RWPE2 (cell line): ENCODE measurements at regions not wholly inside any gene's neighbourhood (a gene's known extent, or its start where the extent isn't known, plus 50 kb on each side); places are given as distances from the start of the nearest gene placed in this dataset.
"Not testable (repeated sequence)": the region's sequence is repeated elsewhere in the genome, so short reads cannot be mapped to it uniquely, and the experiment has no call there.

ENCODE experiments used
- ATAC-seq: fragments of 200-7000 bp; cut with Tn5 transposase; 3 replicates; pipeline ENCODE4 v1.9.1; 2021; ENCODE audit warnings: low read depth
- DNase-seq: peaks from one replicate; pipeline ENCODE4 v3.0.0-alpha.2; 2020; ENCODE audit warnings: low spot score
- H3K27ac ChIP-seq: fragments of 450-650 bp; 2 replicates; pipeline ENCODE4 v1.5.1; 2017; ENCODE audit warnings: mild to moderate bottlenecking; ENCODE audit not compliant: poor library complexity, severe bottlenecking
- H3K27me3 ChIP-seq: fragments of 250-450 bp; sonication (Bioruptor Pico); 2 replicates; pipeline ENCODE4 v1.5.1; 2021; ENCODE audit warnings: mild to moderate bottlenecking, moderate library complexity; ENCODE audit not compliant: insufficient read depth, poor library complexity, severe bottlenecking
- H3K36me3 ChIP-seq: fragments of 250-450 bp; sonication (Bioruptor Pico); 2 replicates; pipeline ENCODE4 v1.5.1; 2020; ENCODE audit warnings: low read depth, mild to moderate bottlenecking, moderate library complexity
- H3K4me1 ChIP-seq: fragments of 250-450 bp; sonication (Bioruptor Pico); 2 replicates; pipeline ENCODE4 v1.5.1; 2021; ENCODE audit warnings: mild to moderate bottlenecking, moderate library complexity; ENCODE audit not compliant: insufficient read depth, poor library complexity, severe bottlenecking
- H3K4me3 ChIP-seq: fragments of 250-450 bp; sonication (Bioruptor Pico); 2 replicates; pipeline ENCODE4 v1.5.1; 2021; ENCODE audit warnings: mild to moderate bottlenecking, moderate library complexity; ENCODE audit not compliant: severe bottlenecking
- H3K9me3 ChIP-seq: fragments of 250-450 bp; sonication (Bioruptor Pico); 2 replicates; pipeline ENCODE4 v1.5.1; 2021; ENCODE audit warnings: mild to moderate bottlenecking, moderate library complexity; ENCODE audit not compliant: severe bottlenecking
- CTCF ChIP-seq: fragments of 450-650 bp; IDR thresholded peaks from one replicate; pipeline ENCODE4 v1.5.1; 2017; ENCODE audit warnings: mild to moderate bottlenecking, moderate library complexity; ENCODE audit not compliant: poor library complexity, severe bottlenecking

- H3K27ac ChIP-seq = no peak overlapping the region
- TF ChIP-seq CTCF = no peak
- H3K4me1 ChIP-seq = no peaks in the 10 kb centered on the region
- H3K36me3 ChIP-seq = no peaks in the 10 kb centered on the region
- no peaks in the 10 kb centered on the region for H3K27me3 ChIP-seq
- ATAC-seq (no peak), DNase-seq (no peak)
- no peaks in the 10 kb centered on the region for H3K9me3 ChIP-seq
- no peak overlapping the region for H3K4me3 ChIP-seq
Observed at GRCh38 chr6:112971651-112972050, 624.5 kb downstream of the RFPL4B start.

- not testable (repeated sequence) for H3K27ac ChIP-seq, H3K36me3 ChIP-seq, H3K9me3 ChIP-seq, ATAC-seq, H3K4me3 ChIP-seq, H3K27me3 ChIP-seq, DNase-seq
- H3K4me1 ChIP-seq = peaks cover 11% of the 10 kb centered on the region
Observed at GRCh38 chr6:112974931-112975330, 627.8 kb downstream of the RFPL4B start.

- H3K9me3 ChIP-seq, H3K27ac ChIP-seq, DNase-seq, ATAC-seq, H3K36me3 ChIP-seq, H3K4me3 ChIP-seq, H3K27me3 ChIP-seq: not testable (repeated sequence)
- peaks cover 13% of the 10 kb centered on the region for H3K4me1 ChIP-seq
Observed at GRCh38 chr6:112976579-112976978, 629.4 kb downstream of the RFPL4B start.

GRCh38 chr6:112979830-112980229, 632.7 kb downstream of the RFPL4B start:
- Histone ChIP-seq H3K4me1 (peaks cover 23% of the 10 kb centered on the region), H3K9me3 (no peaks in the 10 kb centered on the region), H3K36me3 (no peaks in the 10 kb centered on the region), H3K27me3 (no peaks in the 10 kb centered on the region), H3K27ac (peak overlapping the region; percentile 17), H3K4me3 (no peak overlapping the region)
- no peak for DNase-seq
- TF ChIP-seq CTCF = no peak
- peak; percentile 35; the same call in 2 of the 3 replicates for ATAC-seq

- H3K9me3 ChIP-seq = no peaks in the 10 kb centered on the region
- ATAC-seq (no peak), DNase-seq (no peak)
- H3K27me3 ChIP-seq = no peaks in the 10 kb centered on the region
- no peak overlapping the region for H3K27ac ChIP-seq
- H3K36me3 ChIP-seq = no peaks in the 10 kb centered on the region
- peaks cover 23% of the 10 kb centered on the region for H3K4me1 ChIP-seq
- no peak overlapping the region for H3K4me3 ChIP-seq
- TF ChIP-seq CTCF = no peak
Observed at GRCh38 chr6:112980676-112981075, 633.5 kb downstream of the RFPL4B start.

- no peak for DNase-seq
- H3K4me3 ChIP-seq = no peak overlapping the region
- H3K27ac ChIP-seq = no peak overlapping the region
- ATAC-seq = peak; percentile 54; the same call in 2 of the 3 replicates
- no peak for TF ChIP-seq CTCF
- no peaks in the 10 kb centered on the region for H3K9me3 ChIP-seq
- no peaks in the 10 kb centered on the region for H3K27me3 ChIP-seq
- H3K4me1 ChIP-seq = peaks cover 23% of the 10 kb centered on the region
- H3K36me3 ChIP-seq = no peaks in the 10 kb centered on the region
Observed at GRCh38 chr6:112983713-112984261, 636.7 kb downstream of the RFPL4B start.
